Activated CD8-positive, alpha-beta memory T cell treated with anti-CD3 and anti-CD28 coated beads, Interleukin-2, amount 50 U/mL, for 24 hours (primary cell): ENCODE measurements at regions not wholly inside any gene's neighbourhood (a gene's known extent, or its start where the extent isn't known, plus 50 kb on each side); places are given as distances from the start of the nearest gene placed in this dataset.

Experiments used
- DNase-seq: peaks from one replicate; pipeline ENCODE4 v3.0.0-alpha.2; 2020; ENCODE audit errors: extremely low read depth

GRCh38 chr2:118738524-118739308, 108.7 kb downstream of the EN1 start:
- DNase-seq, result no peak

- no peak for DNase-seq
These were observed 109.3 kb downstream of the EN1 start for GRCh38 chr2:118738106-118738505.

GRCh38 chr2:118737684-118738083, 109.8 kb downstream of the EN1 start:
- DNase-seq, result no peak

GRCh38 chr2:118732432-118732831, 115.0 kb downstream of the EN1 start:
- no peak for DNase-seq

GRCh38 chr2:118731413-118731812, 116.0 kb downstream of the EN1 start:
- DNase-seq, result no peak

- DNase-seq, result no peak
These were observed 117.0 kb downstream of the EN1 start for GRCh38 chr2:118730405-118730804.

- DNase-seq, result no peak
These were observed 117.7 kb downstream of the EN1 start for GRCh38 chr2:118729760-118730159.

GRCh38 chr2:118728984-118729383, 118.5 kb downstream of the EN1 start:
- no peak for DNase-seq

GRCh38 chr2:118726821-118727220, 120.6 kb downstream of the EN1 start:
- DNase-seq, result no peak

GRCh38 chr2:118723394-118723793, 124.1 kb downstream of the EN1 start:
- DNase-seq, result no peak

GRCh38 chr2:118722976-118723375, 124.5 kb downstream of the EN1 start:
- no peak for DNase-seq

GRCh38 chr2:118721817-118722551, 125.5 kb downstream of the EN1 start:
- no peak for DNase-seq

GRCh38 chr2:118720866-118721265, 126.6 kb downstream of the EN1 start:
- no peak for DNase-seq

GRCh38 chr2:118718921-118719320, 128.5 kb downstream of the EN1 start:
- DNase-seq, result no peak

GRCh38 chr2:118716102-118716501, 131.3 kb downstream of the EN1 start:
- DNase-seq, result no peak

- DNase-seq, result no peak
These were observed 133.3 kb downstream of the EN1 start for GRCh38 chr2:118714118-118714517.

GRCh38 chr2:118711603-118712002, 135.8 kb downstream of the EN1 start:
- DNase-seq, result no peak

- no peak for DNase-seq
These were observed 137.0 kb downstream of the EN1 start for GRCh38 chr2:118710481-118710880.

- no peak for DNase-seq
These were observed 137.7 kb downstream of the EN1 start for GRCh38 chr2:118709786-118710185.

- DNase-seq, result no peak
These were observed 140.6 kb downstream of the EN1 start for GRCh38 chr2:118706844-118707243.

- no peak for DNase-seq
These were observed 141.1 kb downstream of the EN1 start for GRCh38 chr2:118706371-118706770.

- no peak for DNase-seq
These were observed 142.4 kb downstream of the EN1 start for GRCh38 chr2:118705032-118705431.

GRCh38 chr2:118699447-118700175, 147.8 kb downstream of the EN1 start:
- DNase-seq, result no peak
